PC-3 (cell line): ENCODE measurements at regions not wholly inside any gene's neighbourhood (a gene's known extent, or its start where the extent isn't known, plus 50 kb on each side); places are given as distances from the start of the nearest gene placed in this dataset.

ENCODE experiments used
- CTCF ChIP-seq: fragments of 300-600 bp; sonication (generic); conservative IDR thresholded peaks from 2 replicates; pipeline ENCODE4 v1.5.1; 2017; ENCODE audit warnings: antibody characterized with exemption, low read depth, mild to moderate bottlenecking, low read length
- EZH2 ChIP-seq: fragments of 300-600 bp; sonication (generic); IDR thresholded peaks from one replicate; pipeline ENCODE4 v1.6.1; 2017; ENCODE audit warnings: antibody characterized with exemption, mild to moderate bottlenecking, low read length; ENCODE audit not compliant: unreplicated experiment
- EZH2phosphoT487 ChIP-seq: fragments of 300-600 bp; sonication (generic); IDR thresholded peaks from 2 replicates; pipeline ENCODE4 v1.6.1; 2018; ENCODE audit warnings: mild to moderate bottlenecking, antibody characterized with exemption, low read length, borderline replicate concordance

GRCh38 chr2:46825939-46826568 lies 89.6 kb downstream of the MCFD2 start:
- no peak for TF ChIP-seq CTCF
- TF ChIP-seq EZH2phosphoT487: no peak
- no peak for TF ChIP-seq EZH2
